ENCODE measurements at regions not wholly inside any gene's neighbourhood (a gene's known extent, or its start where the extent isn't known, plus 50 kb on each side); places are given as distances from the start of the nearest gene placed in this dataset.

DNA sequence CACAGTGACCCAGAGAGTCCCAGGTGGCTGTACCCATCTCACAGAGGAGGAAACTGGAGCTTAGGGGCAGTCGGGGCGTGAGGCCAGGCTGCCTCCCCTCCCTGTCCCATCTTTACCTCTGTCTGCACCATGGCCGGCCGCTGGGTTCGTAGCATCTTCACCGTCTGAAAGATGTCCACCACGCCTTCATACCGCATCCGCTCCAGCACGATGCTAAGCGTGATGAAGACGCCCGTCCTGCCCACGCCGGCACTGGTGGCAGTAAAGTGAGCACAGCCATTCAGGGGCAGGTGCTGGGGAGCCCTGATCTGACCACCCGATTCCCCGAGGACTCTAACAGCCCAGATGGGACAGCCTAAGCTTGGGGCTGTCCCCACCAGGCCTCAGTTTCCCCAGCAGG lies 132.8 kb downstream of the PTPRS start (continued):
- TF ChIP-seq, protein P1, sequence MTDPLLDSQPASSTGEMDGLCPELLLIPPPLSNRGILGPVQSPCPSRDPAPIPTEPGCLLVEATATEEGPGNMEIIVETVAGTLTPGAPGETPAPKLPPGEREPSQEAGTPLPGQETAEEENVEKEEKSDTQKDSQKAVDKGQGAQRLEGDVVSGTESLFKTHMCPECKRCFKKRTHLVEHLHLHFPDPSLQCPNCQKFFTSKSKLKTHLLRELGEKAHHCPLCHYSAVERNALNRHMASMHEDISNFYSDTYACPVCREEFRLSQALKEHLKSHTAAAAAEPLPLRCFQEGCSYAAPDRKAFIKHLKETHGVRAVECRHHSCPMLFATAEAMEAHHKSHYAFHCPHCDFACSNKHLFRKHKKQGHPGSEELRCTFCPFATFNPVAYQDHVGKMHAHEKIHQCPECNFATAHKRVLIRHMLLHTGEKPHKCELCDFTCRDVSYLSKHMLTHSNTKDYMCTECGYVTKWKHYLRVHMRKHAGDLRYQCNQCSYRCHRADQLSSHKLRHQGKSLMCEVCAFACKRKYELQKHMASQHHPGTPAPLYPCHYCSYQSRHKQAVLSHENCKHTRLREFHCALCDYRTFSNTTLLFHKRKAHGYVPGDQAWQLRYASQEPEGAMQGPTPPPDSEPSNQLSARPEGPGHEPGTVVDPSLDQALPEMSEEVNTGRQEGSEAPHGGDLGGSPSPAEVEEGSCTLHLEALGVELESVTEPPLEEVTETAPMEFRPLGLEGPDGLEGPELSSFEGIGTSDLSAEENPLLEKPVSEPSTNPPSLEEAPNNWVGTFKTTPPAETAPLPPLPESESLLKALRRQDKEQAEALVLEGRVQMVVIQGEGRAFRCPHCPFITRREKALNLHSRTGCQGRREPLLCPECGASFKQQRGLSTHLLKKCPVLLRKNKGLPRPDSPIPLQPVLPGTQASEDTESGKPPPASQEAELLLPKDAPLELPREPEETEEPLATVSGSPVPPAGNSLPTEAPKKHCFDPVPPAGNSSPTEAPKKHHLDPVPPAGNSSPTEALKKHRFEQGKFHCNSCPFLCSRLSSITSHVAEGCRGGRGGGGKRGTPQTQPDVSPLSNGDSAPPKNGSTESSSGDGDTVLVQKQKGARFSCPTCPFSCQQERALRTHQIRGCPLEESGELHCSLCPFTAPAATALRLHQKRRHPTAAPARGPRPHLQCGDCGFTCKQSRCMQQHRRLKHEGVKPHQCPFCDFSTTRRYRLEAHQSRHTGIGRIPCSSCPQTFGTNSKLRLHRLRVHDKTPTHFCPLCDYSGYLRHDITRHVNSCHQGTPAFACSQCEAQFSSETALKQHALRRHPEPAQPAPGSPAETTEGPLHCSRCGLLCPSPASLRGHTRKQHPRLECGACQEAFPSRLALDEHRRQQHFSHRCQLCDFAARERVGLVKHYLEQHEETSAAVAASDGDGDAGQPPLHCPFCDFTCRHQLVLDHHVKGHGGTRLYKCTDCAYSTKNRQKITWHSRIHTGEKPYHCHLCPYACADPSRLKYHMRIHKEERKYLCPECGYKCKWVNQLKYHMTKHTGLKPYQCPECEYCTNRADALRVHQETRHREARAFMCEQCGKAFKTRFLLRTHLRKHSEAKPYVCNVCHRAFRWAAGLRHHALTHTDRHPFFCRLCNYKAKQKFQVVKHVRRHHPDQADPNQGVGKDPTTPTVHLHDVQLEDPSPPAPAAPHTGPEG (CRISPR knock-in tag; IDR thresholded peaks at IDR 0.05) = no peak
- TF ChIP-seq AKAP8 (CRISPR knock-in tag; IDR thresholded peaks at IDR 0.05) = no peak
- TF ChIP-seq MED1 (CRISPR knock-in tag; IDR thresholded peaks at IDR 0.05) = no peak
- TF ChIP-seq MZF1 (CRISPR knock-in tag; IDR thresholded peaks at IDR 0.05; ENCODE audit: borderline replicate concordance) = no peak
- no peak for TF ChIP-seq KLF16 (CRISPR knock-in tag; IDR thresholded peaks at IDR 0.05)
- TF ChIP-seq HDAC1 (CRISPR knock-in tag; IDR thresholded peaks at IDR 0.05) = no peak
- TF ChIP-seq, protein P2, sequence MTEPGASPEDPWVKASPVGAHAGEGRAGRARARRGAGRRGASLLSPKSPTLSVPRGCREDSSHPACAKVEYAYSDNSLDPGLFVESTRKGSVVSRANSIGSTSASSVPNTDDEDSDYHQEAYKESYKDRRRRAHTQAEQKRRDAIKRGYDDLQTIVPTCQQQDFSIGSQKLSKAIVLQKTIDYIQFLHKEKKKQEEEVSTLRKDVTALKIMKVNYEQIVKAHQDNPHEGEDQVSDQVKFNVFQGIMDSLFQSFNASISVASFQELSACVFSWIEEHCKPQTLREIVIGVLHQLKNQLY (CRISPR knock-in tag; IDR thresholded peaks at IDR 0.05) = no peak
- TF ChIP-seq GATAD2A (CRISPR knock-in tag; IDR thresholded peaks at IDR 0.05) = no peak
- no peak for TF ChIP-seq ZNF136 (CRISPR knock-in tag; IDR thresholded peaks at IDR 0.05; ENCODE audit: low read depth)
- TF ChIP-seq, protein P3, sequence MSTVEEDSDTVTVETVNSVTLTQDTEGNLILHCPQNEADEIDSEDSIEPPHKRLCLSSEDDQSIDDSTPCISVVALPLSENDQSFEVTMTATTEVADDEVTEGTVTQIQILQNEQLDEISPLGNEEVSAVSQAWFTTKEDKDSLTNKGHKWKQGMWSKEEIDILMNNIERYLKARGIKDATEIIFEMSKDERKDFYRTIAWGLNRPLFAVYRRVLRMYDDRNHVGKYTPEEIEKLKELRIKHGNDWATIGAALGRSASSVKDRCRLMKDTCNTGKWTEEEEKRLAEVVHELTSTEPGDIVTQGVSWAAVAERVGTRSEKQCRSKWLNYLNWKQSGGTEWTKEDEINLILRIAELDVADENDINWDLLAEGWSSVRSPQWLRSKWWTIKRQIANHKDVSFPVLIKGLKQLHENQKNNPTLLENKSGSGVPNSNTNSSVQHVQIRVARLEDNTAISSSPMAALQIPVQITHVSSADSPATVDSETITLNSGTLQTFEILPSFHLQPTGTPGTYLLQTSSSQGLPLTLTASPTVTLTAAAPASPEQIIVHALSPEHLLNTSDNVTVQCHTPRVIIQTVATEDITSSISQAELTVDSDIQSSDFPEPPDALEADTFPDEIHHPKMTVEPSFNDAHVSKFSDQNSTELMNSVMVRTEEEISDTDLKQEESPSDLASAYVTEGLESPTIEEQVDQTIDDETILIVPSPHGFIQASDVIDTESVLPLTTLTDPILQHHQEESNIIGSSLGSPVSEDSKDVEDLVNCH (CRISPR knock-in tag; IDR thresholded peaks at IDR 0.05) = no peak

Measured in HepG2 (cell line).